ENCODE measurements at regions not wholly inside any gene's neighbourhood (a gene's known extent, or its start where the extent isn't known, plus 50 kb on each side); places are given as distances from the start of the nearest gene placed in this dataset.

- TF ChIP-seq CTCF (IDR thresholded peaks at IDR 0.05; ENCODE audit: low read length, missing control alignments): no peak
- DNase-seq (ENCODE audit: low read depth): no peak
- H3K4me3 ChIP-seq (replicated peaks; ENCODE audit: low read depth, low read length): no peak overlapping the region
These were observed 139.2 kb downstream of the LINC00632 start for GRCh38 chrX:140848800-140849199.

- no peak overlapping the region for H3K4me3 ChIP-seq (replicated peaks; ENCODE audit: low read depth, low read length)
- DNase-seq (ENCODE audit: low read depth): no peak
- TF ChIP-seq CTCF (IDR thresholded peaks at IDR 0.05; ENCODE audit: low read length, missing control alignments): no peak
These were observed 141.7 kb upstream of the SPANXB1 start for GRCh38 chrX:140860718-140861117.

GRCh38 chrX:140866446-140866845 is 135.9 kb upstream of the SPANXB1 start:
- TF ChIP-seq CTCF (IDR thresholded peaks at IDR 0.05; ENCODE audit: low read length, missing control alignments): no peak
- DNase-seq (ENCODE audit: low read depth): no peak
- H3K4me3 ChIP-seq (replicated peaks; ENCODE audit: low read depth, low read length): no peak overlapping the region

- no peak overlapping the region for H3K4me3 ChIP-seq (replicated peaks; ENCODE audit: low read depth, low read length)
- no peak for DNase-seq (ENCODE audit: low read depth)
- no peak for TF ChIP-seq CTCF (IDR thresholded peaks at IDR 0.05; ENCODE audit: low read length, missing control alignments)
These were observed 89.8 kb upstream of the SPANXB1 start for GRCh38 chrX:140912606-140913005.

GRCh38 chrX:140913802-140914501 is 88.4 kb upstream of the SPANXB1 start:
- no peak for DNase-seq (ENCODE audit: low read depth)
- H3K4me3 ChIP-seq (replicated peaks; ENCODE audit: low read depth, low read length): no peak overlapping the region
- TF ChIP-seq CTCF (IDR thresholded peaks at IDR 0.05; ENCODE audit: low read length, missing control alignments): no peak

GRCh38 chrX:140916872-140917271 is 85.5 kb upstream of the SPANXB1 start:
- no peak overlapping the region for H3K4me3 ChIP-seq (replicated peaks; ENCODE audit: low read depth, low read length)
- no peak for TF ChIP-seq CTCF (IDR thresholded peaks at IDR 0.05; ENCODE audit: low read length, missing control alignments)
- DNase-seq (ENCODE audit: low read depth): no peak
